Hepatocyte (in vitro differentiated cells): ENCODE measurements at regions not wholly inside any gene's neighbourhood (a gene's known extent, or its start where the extent isn't known, plus 50 kb on each side); places are given as distances from the start of the nearest gene placed in this dataset.

ENCODE experiments used
- CTCF ChIP-seq: fragments of 200-600 bp; sonication (generic); IDR thresholded peaks from 2 replicates; pipeline ENCODE4 v1.5.1; 2016; ENCODE audit warnings: antibody characterized with exemption, mild to moderate bottlenecking; ENCODE audit not compliant: poor library complexity
- EZH2 ChIP-seq: fragments of 200-600 bp; sonication (generic); IDR thresholded peaks from 2 replicates; pipeline ENCODE4 v1.6.1; 2016; ENCODE audit warnings: antibody characterized with exemption, mild to moderate bottlenecking, borderline replicate concordance
- EZH2phosphoT487 ChIP-seq: fragments of 200-600 bp; sonication (generic); IDR thresholded peaks from one replicate; pipeline ENCODE4 v1.6.1; 2018; ENCODE audit warnings: antibody characterized with exemption, mild to moderate bottlenecking, low read depth, moderate library complexity; ENCODE audit not compliant: unreplicated experiment, severe bottlenecking

GRCh38 chr4:13312264-13312663 is 171.9 kb downstream of the RAB28 start:
- TF ChIP-seq EZH2 = no peak
- no peak for TF ChIP-seq CTCF
- no peak for TF ChIP-seq EZH2phosphoT487
